ENCODE measurements at regions not wholly inside any gene's neighbourhood (a gene's known extent, or its start where the extent isn't known, plus 50 kb on each side); places are given as distances from the start of the nearest gene placed in this dataset.

DNA sequence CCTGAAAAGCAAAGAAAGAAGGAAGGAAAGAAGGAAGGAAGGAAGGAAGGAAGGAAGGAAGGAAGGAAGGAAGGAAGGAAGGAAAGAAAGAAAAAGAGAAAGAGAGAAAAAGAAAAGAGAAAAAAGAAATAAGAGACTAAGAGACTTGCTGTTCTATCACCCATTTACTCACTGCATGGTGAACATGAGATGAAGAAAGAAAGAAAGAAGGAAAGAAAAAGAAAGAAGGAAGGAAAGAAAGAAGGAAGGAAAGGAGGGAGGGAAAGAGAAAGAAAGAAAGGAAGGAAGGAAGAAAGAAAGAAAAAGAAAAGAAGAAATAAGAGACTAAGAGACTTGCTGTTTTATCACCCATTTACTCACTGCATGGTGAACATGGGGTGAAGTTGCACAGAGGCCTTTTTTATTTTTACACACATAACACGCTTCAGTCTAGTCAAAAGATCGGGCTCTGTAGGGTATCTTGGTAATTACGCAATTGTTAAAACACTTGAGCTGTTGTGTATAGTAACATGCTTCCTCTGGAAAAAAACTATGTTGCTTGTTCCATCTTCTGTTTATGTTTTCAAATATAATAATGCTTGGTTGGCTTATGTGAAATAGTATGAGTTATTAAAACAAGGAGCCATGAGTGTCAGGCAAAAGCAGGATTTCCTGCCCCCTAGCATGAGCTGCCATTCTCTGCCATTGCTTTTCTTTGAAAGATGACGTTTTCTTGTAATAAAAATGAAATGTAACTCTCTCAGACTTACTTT is 119.3 kb upstream of the ZNF608 start:
- Histone ChIP-seq H3K36me3 (replicated peaks in 1 of 2; ENCODE audit: control insufficient read depth in 1 of 2, insufficient read depth in 2 of 2, low read length in 2 of 2) (no peaks in the 10 kb centered on the region), H4K20me1 (ENCODE audit: insufficient read depth, low read length) (no peaks in the 10 kb centered on the region), H3K4me1 (ENCODE audit: insufficient read depth, low read length) (peaks cover 8% of the 10 kb centered on the region; the same call in 1 of the 2 replicates), H3K4me3 (replicated peaks in 1 of 3; ENCODE audit: insufficient read depth in 1 of 3, low read depth in 2 of 3, low read length in 3 of 3) (no peak overlapping the region), H3K9ac (ENCODE audit: insufficient read depth, low read depth, low read length) (no peak overlapping the region), H3K4me2 (ENCODE audit: low read depth, low read length) (no peak overlapping the region), H3K27ac (ENCODE audit: extremely low read length, insufficient read depth, low read length) (no peak overlapping the region), H3K79me2 (ENCODE audit: insufficient read depth, low read length) (no peaks in the 10 kb centered on the region), H3K9me3 (ENCODE audit: low read length) (no peaks in the 10 kb centered on the region), H2AFZ (ENCODE audit: low read length) (no peak overlapping the region), H3K27me3 (ENCODE audit: control insufficient read depth in 1 of 2, insufficient read depth in 2 of 2, low read length in 2 of 2) (no peaks in the 10 kb centered on the region)
- TF ChIP-seq KLF6 (CRISPR knock-in tag; IDR thresholded peaks at IDR 0.05) (no peak), CEBPB (IDR thresholded peaks at IDR 0.05; ENCODE audit: borderline replicate concordance, low read depth, low read length) (peak; percentile 59; the same call in 1 of the 2 replicates)
- FAIRE-seq (no peak), ATAC-seq (no peak), DNase-seq (ENCODE audit: low spot score) (no peak)
- CTCF ChIA-PET (ENCODE audit: low intra/inter-chr PET ratio, low total read pairs), result no interaction called here
- no TSS peak for BruUV-seq (replicated peaks)
- in situ Hi-C loops (cut with HindIII; ENCODE audit: extremely low pct_ligation_motif_present, low pct_unique_long_range_greater_than_20kb) (no loop called here), intact Hi-C loops (cut with micrococcal nuclease; ENCODE audit: unreplicated experiment) (no loop called here)
- WGBS (ENCODE audit: low lambda C conversion rate), result 56% methylated on average over 4 of the region's 4 CpGs
- POLR2A ChIA-PET, result interaction anchor here (1.0 kb wide), 1 partner anchor 339 kb away, joined by 3 read pairs; no protein-coding TSS in a partner anchor

GRCh38 chr5:124866355-124867136 is 120.1 kb upstream of the ZNF608 start:
- WGBS (ENCODE audit: low lambda C conversion rate), result 32% methylated on average over 12 of the region's 12 CpGs
- POLR2A ChIA-PET, result interaction anchor here (1.0 kb wide), 1 partner anchor 340 kb away, joined by 3 read pairs; no protein-coding TSS in a partner anchor
- TF ChIP-seq PCBP1 (IDR thresholded peaks at IDR 0.05; ENCODE audit: borderline replicate concordance, low read depth, low read length), result no peak
- TF ChIP-seq ZFP1 (CRISPR knock-in tag; IDR thresholded peaks at IDR 0.05), result no peak
- TF ChIP-seq SPEN (CRISPR knock-in tag; IDR thresholded peaks at IDR 0.05; ENCODE audit: low read depth), result no peak
- TF ChIP-seq ZNF543 (CRISPR knock-in tag; IDR thresholded peaks at IDR 0.05), result no peak
- TF ChIP-seq MYC (CRISPR knock-in tag; IDR thresholded peaks at IDR 0.05; ENCODE audit: borderline replicate concordance), result no peak
- TF ChIP-seq FOSL1 (CRISPR knock-in tag; IDR thresholded peaks at IDR 0.05; ENCODE audit: borderline replicate concordance), result no peak
- TF ChIP-seq ZHX1 (CRISPR knock-in tag; IDR thresholded peaks at IDR 0.05; ENCODE audit: low read depth), result no peak
- no peak for TF ChIP-seq SETDB1 (CRISPR knock-in tag; IDR thresholded peaks at IDR 0.05; ENCODE audit: borderline replicate concordance)
- TF ChIP-seq, protein P1, sequence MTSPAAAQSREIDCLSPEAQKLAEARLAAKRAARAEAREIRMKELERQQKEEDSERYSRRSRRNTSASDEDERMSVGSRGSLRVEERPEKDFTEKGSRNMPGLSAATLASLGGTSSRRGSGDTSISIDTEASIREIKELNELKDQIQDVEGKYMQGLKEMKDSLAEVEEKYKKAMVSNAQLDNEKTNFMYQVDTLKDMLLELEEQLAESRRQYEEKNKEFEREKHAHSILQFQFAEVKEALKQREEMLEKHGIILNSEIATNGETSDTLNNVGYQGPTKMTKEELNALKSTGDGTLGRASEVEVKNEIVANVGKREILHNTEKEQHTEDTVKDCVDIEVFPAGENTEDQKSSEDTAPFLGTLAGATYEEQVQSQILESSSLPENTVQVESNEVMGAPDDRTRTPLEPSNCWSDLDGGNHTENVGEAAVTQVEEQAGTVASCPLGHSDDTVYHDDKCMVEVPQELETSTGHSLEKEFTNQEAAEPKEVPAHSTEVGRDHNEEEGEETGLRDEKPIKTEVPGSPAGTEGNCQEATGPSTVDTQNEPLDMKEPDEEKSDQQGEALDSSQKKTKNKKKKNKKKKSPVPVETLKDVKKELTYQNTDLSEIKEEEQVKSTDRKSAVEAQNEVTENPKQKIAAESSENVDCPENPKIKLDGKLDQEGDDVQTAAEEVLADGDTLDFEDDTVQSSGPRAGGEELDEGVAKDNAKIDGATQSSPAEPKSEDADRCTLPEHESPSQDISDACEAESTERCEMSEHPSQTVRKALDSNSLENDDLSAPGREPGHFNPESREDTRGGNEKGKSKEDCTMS (CRISPR knock-in tag; conservative IDR thresholded peaks at IDR 0.05), result no peak

More at GRCh38 chr5:124866355-124867136, 120.1 kb upstream of the ZNF608 start:
- intact Hi-C loops (cut with micrococcal nuclease; ENCODE audit: unreplicated experiment), result no loop called here
- Histone ChIP-seq H2AFZ (ENCODE audit: low read length) (no peak overlapping the region), H3K9me3 (ENCODE audit: low read length) (no peaks in the 10 kb centered on the region), H3K4me3 (replicated peaks in 1 of 3; ENCODE audit: insufficient read depth in 1 of 3, low read depth in 2 of 3, low read length in 3 of 3) (no peak overlapping the region), H3K9ac (ENCODE audit: insufficient read depth, low read depth, low read length) (no peak overlapping the region), H4K20me1 (ENCODE audit: insufficient read depth, low read length) (no peaks in the 10 kb centered on the region), H3K4me1 (ENCODE audit: insufficient read depth, low read length) (peaks cover 8% of the 10 kb centered on the region; the same call in 1 of the 2 replicates), H3K4me2 (ENCODE audit: low read depth, low read length) (no peak overlapping the region), H3K79me2 (ENCODE audit: insufficient read depth, low read length) (no peaks in the 10 kb centered on the region), H3K27me3 (ENCODE audit: control insufficient read depth in 1 of 2, insufficient read depth in 2 of 2, low read length in 2 of 2) (no peaks in the 10 kb centered on the region), H3K27ac (ENCODE audit: extremely low read length, insufficient read depth, low read length) (no peak overlapping the region), H3K36me3 (replicated peaks in 1 of 2; ENCODE audit: control insufficient read depth in 1 of 2, insufficient read depth in 2 of 2, low read length in 2 of 2) (no peaks in the 10 kb centered on the region)
- in situ Hi-C loops (cut with HindIII; ENCODE audit: extremely low pct_ligation_motif_present, low pct_unique_long_range_greater_than_20kb), result no loop called here
- DNase-seq (ENCODE audit: low spot score) (no peak), ATAC-seq (no peak), FAIRE-seq (no peak)
- no TSS peak for BruUV-seq (replicated peaks)
- CTCF ChIA-PET (ENCODE audit: low intra/inter-chr PET ratio, low total read pairs), result no interaction called here

Data from HepG2 (cell line).